ENCODE measurements at regions not wholly inside any gene's neighbourhood (a gene's known extent, or its start where the extent isn't known, plus 50 kb on each side); places are given as distances from the start of the nearest gene placed in this dataset.

GRCh38 chr11:119547511-119547910 lies 124.5 kb upstream of the THY1 start:
- no peak for DNase-seq (ENCODE audit: low spot score)

- no peak for DNase-seq (ENCODE audit: low spot score)
These were observed 123.3 kb upstream of the THY1 start for GRCh38 chr11:119545978-119546915.

GRCh38 chr11:119540370-119541125 lies 117.6 kb upstream of the THY1 start:
- DNase-seq (ENCODE audit: low spot score), result no peak

- no peak for DNase-seq (ENCODE audit: low spot score)
These were observed 116.6 kb upstream of the THY1 start for GRCh38 chr11:119539583-119539982.

GRCh38 chr11:119538753-119539152 lies 115.8 kb upstream of the THY1 start:
- no peak for DNase-seq (ENCODE audit: low spot score)

- DNase-seq (ENCODE audit: low spot score), result no peak
These were observed 114.6 kb upstream of the THY1 start for GRCh38 chr11:119537306-119538253.

GRCh38 chr11:119536801-119537200 lies 113.8 kb upstream of the THY1 start:
- no peak for DNase-seq (ENCODE audit: low spot score)

GRCh38 chr11:119533921-119534736 lies 111.2 kb upstream of the THY1 start:
- peak; percentile 88 for DNase-seq (ENCODE audit: low spot score)

- DNase-seq (ENCODE audit: low spot score), result no peak
These were observed 110.5 kb upstream of the THY1 start for GRCh38 chr11:119533462-119533861.

- DNase-seq (ENCODE audit: low spot score), result no peak
These were observed 109.6 kb upstream of the THY1 start for GRCh38 chr11:119532551-119532950.

GRCh38 chr11:119531623-119532022 lies 108.7 kb upstream of the THY1 start:
- DNase-seq (ENCODE audit: low spot score), result no peak

- no peak for DNase-seq (ENCODE audit: low spot score)
These were observed 108.1 kb upstream of the THY1 start for GRCh38 chr11:119531056-119531455.

GRCh38 chr11:119530509-119530908 lies 107.5 kb upstream of the THY1 start:
- DNase-seq (ENCODE audit: low spot score), result no peak

- DNase-seq (ENCODE audit: low spot score), result no peak
These were observed 107.0 kb upstream of the THY1 start for GRCh38 chr11:119529936-119530335.

- no peak for DNase-seq (ENCODE audit: low spot score)
These were observed 106.3 kb upstream of the THY1 start for GRCh38 chr11:119529063-119529845.

- DNase-seq (ENCODE audit: low spot score), result no peak
These were observed 102.9 kb upstream of the THY1 start for GRCh38 chr11:119525867-119526196.

- DNase-seq (ENCODE audit: low spot score), result no peak
These were observed 102.4 kb upstream of the THY1 start for GRCh38 chr11:119525180-119525866.

GRCh38 chr11:119523539-119524157 lies 100.7 kb upstream of the THY1 start:
- no peak for DNase-seq (ENCODE audit: low spot score)

- no peak for DNase-seq (ENCODE audit: low spot score)
These were observed 99.6 kb upstream of the THY1 start for GRCh38 chr11:119522609-119523008.
